ENCODE measurements at regions not wholly inside any gene's neighbourhood (a gene's known extent, or its start where the extent isn't known, plus 50 kb on each side); places are given as distances from the start of the nearest gene placed in this dataset.

GRCh38 chr18:78292618-78293380, 686.8 kb upstream of the SALL3 start:
- TF ChIP-seq SNRNP70 (IDR thresholded peaks at IDR 0.05; ENCODE audit: low read depth, low read length): no peak
- no peak for TF ChIP-seq CREB3 (CRISPR knock-in tag; IDR thresholded peaks at IDR 0.05)

Data from HepG2 (cell line).